Loucy (cell line): ENCODE measurements at regions not wholly inside any gene's neighbourhood (a gene's known extent, or its start where the extent isn't known, plus 50 kb on each side); places are given as distances from the start of the nearest gene placed in this dataset.

Source experiments
- H2AFZ ChIP-seq: fragments of 200-600 bp; sonication (generic); 2 replicates; pipeline ENCODE4 v1.6.0; 2016; ENCODE audit warnings: antibody characterized with exemption, mild to moderate bottlenecking, low read length, moderate library complexity
- H3F3A ChIP-seq: fragments of 200-600 bp; 2 replicates; pipeline ENCODE4 v1.6.0; 2016; ENCODE audit warnings: antibody characterized with exemption, low read depth, mild to moderate bottlenecking
- H3K27me3 ChIP-seq: fragments of 200-600 bp; sonication (generic); 2 replicates; pipeline ENCODE4 v1.6.1; 2014; ENCODE audit warnings: low read length, mild to moderate bottlenecking; ENCODE audit not compliant: insufficient read depth, poor library complexity, severe bottlenecking
- H3K36me3 ChIP-seq: fragments of 200-600 bp; sonication (generic); 2 replicates; pipeline ENCODE4 v1.6.1; 2016; ENCODE audit warnings: low read length; ENCODE audit not compliant: insufficient read depth
- H3K4me1 ChIP-seq: fragments of 200-600 bp; sonication (generic); 2 replicates; pipeline ENCODE4 v1.5.1; 2014; ENCODE audit warnings: low read length, mild to moderate bottlenecking; ENCODE audit not compliant: insufficient read depth, poor library complexity, severe bottlenecking
- H3K4me2 ChIP-seq: fragments of 200-600 bp; sonication (generic); 2 replicates; pipeline ENCODE4 v1.6.0; 2014; ENCODE audit warnings: antibody characterized with exemption, low read length, low read depth, mild to moderate bottlenecking; ENCODE audit not compliant: poor library complexity, severe bottlenecking
- H3K4me3 ChIP-seq: fragments of 200-600 bp; sonication (generic); 2 replicates; pipeline ENCODE4 v1.5.1; 2014; ENCODE audit warnings: low read length, mild to moderate bottlenecking, mixed read lengths; ENCODE audit not compliant: poor library complexity, severe bottlenecking
- H3K79me2 ChIP-seq: fragments of 200-600 bp; sonication (generic); 2 replicates; pipeline ENCODE4 v1.6.1; 2014; ENCODE audit warnings: low read length; ENCODE audit not compliant: insufficient read depth
- H3K9ac ChIP-seq: fragments of 200-600 bp; sonication (generic); 2 replicates; pipeline ENCODE4 v1.6.0; 2014; ENCODE audit warnings: mild to moderate bottlenecking, low read depth, low read length, moderate library complexity; ENCODE audit not compliant: poor library complexity, severe bottlenecking
- H3K9me2 ChIP-seq: fragments of 200-600 bp; sonication (generic); replicated peaks from 2 replicates; pipeline ENCODE4 v1.6.1; 2016; ENCODE audit warnings: low read depth, low read length, mixed read lengths
- H3K9me3 ChIP-seq: fragments of 200-600 bp; sonication (generic); 2 replicates; pipeline ENCODE4 v1.6.1; 2014; ENCODE audit warnings: mild to moderate bottlenecking, antibody characterized with exemption, low read length, low read depth; ENCODE audit not compliant: insufficient read depth
- H4K20me1 ChIP-seq: fragments of 200-600 bp; sonication (generic); 2 replicates; pipeline ENCODE4 v1.6.0; 2014; ENCODE audit warnings: antibody characterized with exemption, low read length, mild to moderate bottlenecking; ENCODE audit not compliant: insufficient read depth, poor library complexity, severe bottlenecking
- CTCF ChIP-seq: fragments of 200-600 bp; sonication (generic); conservative IDR thresholded peaks from 2 replicates; pipeline ENCODE4 v1.5.1; 2014; ENCODE audit warnings: mild to moderate bottlenecking, antibody characterized with exemption, low read length
- EZH2phosphoT487 ChIP-seq: fragments of 200-600 bp; IDR thresholded peaks from 2 replicates; pipeline ENCODE4 v1.6.1; 2018; ENCODE audit warnings: antibody characterized with exemption, mild to moderate bottlenecking, moderate library complexity, borderline replicate concordance

- H3K4me2 ChIP-seq: no peak overlapping the region
- H3F3A ChIP-seq: no peaks in the 10 kb centered on the region
- no peaks in the 10 kb centered on the region for H3K36me3 ChIP-seq
- no peaks in the 10 kb centered on the region for H3K9me2 ChIP-seq
- no peak overlapping the region for H3K9ac ChIP-seq
- H3K27me3 ChIP-seq: no peaks in the 10 kb centered on the region
- no peaks in the 10 kb centered on the region for H3K79me2 ChIP-seq
- no peak overlapping the region for H3K4me3 ChIP-seq
- H3K4me1 ChIP-seq: no peaks in the 10 kb centered on the region
- H2AFZ ChIP-seq: no peak overlapping the region
- H3K9me3 ChIP-seq: 0 out of 2 replicates have a peak, but pooled peaks cover 2% of the 10 kb centered on the region
- no peak for TF ChIP-seq EZH2phosphoT487
- TF ChIP-seq CTCF: no peak
- H4K20me1 ChIP-seq: no peaks in the 10 kb centered on the region
Measured at GRCh38 chr17:12431188-12431587, 234.5 kb upstream of the MYOCD start.

- TF ChIP-seq EZH2phosphoT487 (no peak), CTCF (no peak)
- Histone ChIP-seq H3K36me3 (no peaks in the 10 kb centered on the region), H4K20me1 (no peaks in the 10 kb centered on the region), H3K4me3 (no peak overlapping the region), H2AFZ (no peak overlapping the region), H3K79me2 (no peaks in the 10 kb centered on the region), H3K9ac (no peak overlapping the region), H3K27me3 (no peaks in the 10 kb centered on the region), H3K4me1 (no peaks in the 10 kb centered on the region), H3K4me2 (no peak overlapping the region), H3K9me3 (no peaks in the 10 kb centered on the region; the same call in 1 of the 2 replicates), H3F3A (no peaks in the 10 kb centered on the region), H3K9me2 (no peaks in the 10 kb centered on the region)
Measured at GRCh38 chr17:12438212-12438611, 227.5 kb upstream of the MYOCD start.

GRCh38 chr17:12438813-12439586 is 226.7 kb upstream of the MYOCD start:
- H3K4me3 ChIP-seq: no peak overlapping the region

More at GRCh38 chr17:12438813-12439586, 226.7 kb upstream of the MYOCD start:
- Histone ChIP-seq H3K27me3 (no peaks in the 10 kb centered on the region), H3K79me2 (no peaks in the 10 kb centered on the region), H4K20me1 (no peaks in the 10 kb centered on the region), H3K4me2 (no peak overlapping the region), H3F3A (no peaks in the 10 kb centered on the region), H3K9ac (no peak overlapping the region), H3K9me3 (no peaks in the 10 kb centered on the region; the same call in 1 of the 2 replicates), H3K4me1 (no peaks in the 10 kb centered on the region), H3K9me2 (no peaks in the 10 kb centered on the region), H2AFZ (no peak overlapping the region), H3K36me3 (no peaks in the 10 kb centered on the region)
- TF ChIP-seq CTCF (no peak), EZH2phosphoT487 (no peak)
